Limb (tissue), 2 donors: ENCODE measurements at regions not wholly inside any gene's neighbourhood (a gene's known extent, or its start where the extent isn't known, plus 50 kb on each side); places are given as distances from the start of the nearest gene placed in this dataset.

Source experiments
- DNase-seq, 2 donors: peaks; one replicate each; pipeline ENCODE4 v3.0.0-alpha.2; 2016; ENCODE audit errors: extremely low spot score in 2 of 2

DNA sequence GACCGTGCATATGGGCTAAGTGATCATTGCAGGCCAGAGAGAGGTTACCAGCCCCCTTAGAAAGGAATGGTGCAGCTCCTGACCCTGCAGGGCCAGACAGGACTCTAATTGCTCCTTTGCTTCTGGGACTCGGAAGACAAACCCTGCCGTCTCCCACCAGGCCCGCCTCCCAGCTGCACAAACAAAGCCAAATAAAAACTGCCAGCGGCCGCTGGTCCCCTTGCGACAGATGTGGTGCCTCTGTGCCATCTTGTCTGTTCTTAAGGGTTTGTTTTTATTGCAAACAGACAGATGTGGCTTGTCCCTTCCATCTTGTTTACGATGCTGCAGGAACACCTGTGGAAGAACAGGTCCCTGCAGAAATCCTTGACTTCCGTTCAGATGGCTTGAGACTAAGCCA is 434.4 kb upstream of the TSHZ3 start:
- DNase-seq: no peak

DNA sequence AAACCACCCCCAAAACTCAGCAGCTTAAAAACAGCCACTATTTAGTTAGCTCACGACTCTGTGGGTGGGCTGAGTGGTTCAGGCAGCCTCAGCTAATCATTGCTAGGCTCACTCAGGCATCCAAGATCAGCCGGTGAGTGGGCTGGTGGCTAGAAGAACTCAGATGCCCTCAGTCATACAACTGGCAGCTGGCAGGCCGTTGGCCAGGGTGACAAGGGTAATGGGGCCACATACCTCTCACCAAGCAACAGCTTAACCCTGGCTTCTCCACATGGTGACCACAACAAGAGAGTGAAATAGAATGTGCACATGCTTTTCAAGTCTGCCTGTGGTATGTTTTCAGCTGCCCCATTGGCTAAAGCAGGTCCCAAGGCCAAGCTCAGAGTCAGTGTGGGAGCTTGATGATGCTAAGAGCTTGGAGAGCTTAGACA is 435.4 kb upstream of the TSHZ3 start:
- no peak for DNase-seq

DNA sequence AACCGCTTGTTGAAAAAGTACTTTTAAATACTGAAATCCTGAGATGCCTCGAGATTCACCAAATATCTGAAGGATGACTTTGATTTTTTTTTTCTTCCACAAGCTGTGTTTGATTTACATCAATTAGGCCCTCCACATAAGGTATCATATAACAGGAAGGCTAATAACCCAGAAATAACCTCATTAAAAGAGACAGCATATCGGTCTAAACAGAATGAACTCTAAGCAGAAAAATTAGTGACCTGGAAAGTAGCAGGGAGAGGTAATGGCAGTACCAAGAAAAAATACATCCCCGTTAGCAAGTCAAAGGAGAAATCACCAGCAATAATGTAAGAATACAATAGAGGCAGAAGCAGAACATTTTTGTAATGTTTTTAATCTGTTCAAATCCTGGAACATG is 452.4 kb upstream of the TSHZ3 start:
- no peak for DNase-seq

DNA sequence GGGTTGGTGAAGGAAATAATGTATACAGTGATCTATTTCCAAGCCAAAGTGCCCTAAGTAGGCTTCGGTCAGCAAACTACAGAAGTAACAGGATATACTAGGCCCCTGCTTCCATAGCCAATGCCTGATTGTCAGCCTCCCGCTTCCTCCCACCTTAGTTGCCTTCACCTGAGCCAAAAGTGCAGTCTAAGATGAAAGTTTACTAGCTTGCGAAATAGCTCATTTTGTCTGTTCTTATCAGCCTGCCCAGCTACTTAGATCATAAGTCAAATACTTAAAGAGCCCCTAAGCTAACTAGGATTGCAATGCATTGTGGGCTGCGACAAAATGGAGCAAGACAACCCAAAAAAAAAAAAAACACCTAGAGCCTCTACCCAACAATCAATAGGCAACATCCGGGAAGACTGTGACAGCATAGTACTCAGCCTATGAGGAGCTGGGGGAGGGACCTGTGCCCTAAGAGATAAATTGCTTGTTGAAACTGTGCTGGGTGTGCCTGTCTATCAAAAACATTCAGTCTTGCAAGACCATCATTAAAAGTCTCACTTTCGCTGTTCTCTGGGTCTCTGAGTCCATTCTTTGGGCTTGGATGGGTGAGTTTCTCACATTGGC is 454.7 kb upstream of the TSHZ3 start:
- no peak for DNase-seq

DNA sequence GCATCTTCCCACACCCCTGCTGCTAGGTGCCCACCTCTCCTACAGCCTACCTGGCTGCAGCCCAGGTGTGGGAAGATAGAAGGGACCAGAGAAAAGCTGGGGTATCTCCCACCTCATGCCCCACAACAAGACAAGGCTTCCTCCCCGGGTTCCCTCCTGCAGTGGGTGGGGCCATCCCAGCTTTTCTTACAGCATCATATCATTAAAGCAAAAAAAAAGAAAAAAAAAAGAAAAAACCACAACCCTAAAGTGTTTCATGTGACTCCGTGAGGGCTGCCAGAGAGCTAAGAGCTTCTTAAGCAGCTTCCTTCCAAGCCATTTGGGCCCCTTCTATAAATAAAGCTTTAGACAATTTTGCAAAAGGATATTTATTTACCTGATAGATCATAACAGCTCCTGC is 455.4 kb upstream of the TSHZ3 start:
- no peak for DNase-seq

DNA sequence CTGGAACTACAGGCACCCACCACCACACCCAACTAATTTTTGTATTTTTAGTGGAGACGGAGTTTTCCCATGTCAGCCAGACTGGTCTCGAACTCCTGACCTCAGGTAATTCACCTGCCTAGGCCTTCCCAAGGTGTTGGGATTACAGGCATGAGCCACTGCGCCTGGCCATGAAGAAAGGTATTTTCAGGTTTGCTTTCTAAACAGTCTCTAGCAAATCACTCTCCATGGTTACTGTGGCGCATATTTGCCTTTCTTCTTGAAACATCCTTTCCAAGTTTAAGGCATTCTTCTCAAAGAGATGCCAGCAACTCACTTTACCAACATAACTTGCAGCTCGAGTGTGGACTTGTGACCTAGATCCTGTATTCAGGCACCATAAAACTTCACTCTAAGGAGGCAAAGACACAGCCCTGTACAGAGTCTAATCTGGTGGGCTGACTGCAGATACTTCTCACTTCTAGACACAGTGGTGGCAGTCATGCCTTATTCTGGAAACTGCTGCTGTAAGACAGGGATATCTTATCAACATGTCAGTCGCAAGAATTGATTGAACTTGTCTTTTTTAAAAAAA is 461.4 kb upstream of the TSHZ3 start:
- DNase-seq: no peak

DNA sequence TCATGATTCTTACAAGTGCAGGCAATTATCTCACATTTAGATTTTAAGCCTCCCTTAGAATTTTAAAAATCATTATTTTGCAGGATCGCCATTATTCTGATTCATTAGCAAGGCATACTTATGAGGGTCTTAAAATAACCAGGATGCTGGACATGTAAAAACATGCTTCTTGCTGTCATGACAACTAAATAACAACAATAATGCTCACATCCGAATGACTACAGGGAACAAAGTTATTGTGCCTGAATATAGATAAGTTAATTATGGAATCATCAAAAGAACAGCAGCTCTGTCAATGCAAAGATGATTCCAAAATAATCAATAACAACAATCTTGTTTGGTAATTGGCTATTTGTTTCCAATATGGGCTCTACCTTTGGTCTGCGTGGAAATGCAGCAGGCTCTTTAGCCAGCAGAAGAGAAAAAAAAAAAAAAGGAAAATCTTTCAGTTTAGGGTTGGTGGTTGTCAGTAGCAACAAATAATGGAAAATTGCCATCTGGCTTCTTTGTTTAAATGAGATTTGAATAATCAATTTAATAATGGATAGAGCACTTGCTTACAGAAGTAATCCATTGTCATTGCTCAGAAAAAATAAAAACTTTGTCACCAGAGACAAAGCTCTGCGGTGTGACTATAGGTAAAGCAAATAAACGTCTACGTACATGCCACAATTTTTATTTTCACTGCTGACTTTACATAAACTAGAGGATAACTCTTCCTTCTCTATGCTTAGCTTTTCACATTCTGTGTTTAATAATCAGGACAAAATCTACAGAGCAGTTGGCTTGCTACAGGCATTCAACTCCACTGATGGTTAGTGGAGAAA is 468.9 kb upstream of the TSHZ3 start:
- DNase-seq: peak in 1 of 2 donors; percentile 27

DNA sequence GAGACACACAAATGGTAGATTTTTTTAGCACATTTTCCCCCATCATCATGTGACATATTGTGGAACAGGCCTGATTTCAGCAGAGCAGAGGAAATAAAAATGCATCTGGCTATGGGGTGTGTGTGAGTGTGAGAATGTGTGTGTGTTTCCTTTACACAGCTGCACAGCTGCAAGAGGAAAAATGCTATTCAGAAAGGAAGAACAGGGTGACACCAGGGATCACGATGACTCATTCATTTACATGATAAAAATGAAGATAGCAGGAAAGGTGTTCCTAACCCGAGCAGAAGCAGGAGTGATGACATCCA is 469.5 kb upstream of the TSHZ3 start:
- peak in 1 of 2 donors; percentile 29 for DNase-seq

DNA sequence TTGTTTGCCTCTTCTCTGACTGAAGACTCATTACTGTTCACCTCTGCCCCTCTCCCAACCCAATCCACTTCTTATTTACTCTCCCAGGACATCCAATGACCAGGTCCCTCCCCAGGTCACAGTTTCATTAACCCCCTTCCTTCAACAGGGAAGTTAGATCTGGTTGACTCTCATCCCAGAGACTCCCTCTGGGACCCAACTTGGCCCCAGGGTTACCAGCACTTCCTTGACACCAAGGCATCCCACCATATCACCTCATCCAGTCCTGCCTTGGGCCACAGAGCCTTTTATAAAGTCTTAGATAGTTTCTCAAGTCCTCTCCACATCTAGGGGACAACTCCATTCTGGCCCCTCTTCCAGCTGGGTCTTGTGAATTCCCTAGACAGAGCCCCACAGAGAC is 470.6 kb upstream of the TSHZ3 start:
- DNase-seq: no peak

DNA sequence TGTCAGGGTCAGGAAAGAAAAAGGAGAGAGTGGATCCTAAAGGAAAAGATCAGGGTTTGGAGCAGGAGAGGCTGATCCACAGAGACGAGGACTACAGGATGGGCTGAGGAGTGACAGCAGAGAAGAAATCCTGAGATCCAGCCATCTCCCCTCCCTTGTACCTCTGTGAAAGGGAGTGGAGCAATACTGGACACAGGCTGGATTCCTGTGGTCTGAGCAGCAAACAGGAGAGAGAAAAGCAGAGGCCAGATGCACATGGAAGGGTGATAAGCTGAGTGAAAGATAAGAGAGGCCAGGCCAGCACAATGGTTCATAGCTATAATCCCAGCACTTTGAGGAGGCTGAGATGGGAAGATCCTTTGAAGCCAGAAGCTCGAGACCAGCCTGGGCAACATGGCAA is 472.1 kb upstream of the TSHZ3 start:
- no peak for DNase-seq

DNA sequence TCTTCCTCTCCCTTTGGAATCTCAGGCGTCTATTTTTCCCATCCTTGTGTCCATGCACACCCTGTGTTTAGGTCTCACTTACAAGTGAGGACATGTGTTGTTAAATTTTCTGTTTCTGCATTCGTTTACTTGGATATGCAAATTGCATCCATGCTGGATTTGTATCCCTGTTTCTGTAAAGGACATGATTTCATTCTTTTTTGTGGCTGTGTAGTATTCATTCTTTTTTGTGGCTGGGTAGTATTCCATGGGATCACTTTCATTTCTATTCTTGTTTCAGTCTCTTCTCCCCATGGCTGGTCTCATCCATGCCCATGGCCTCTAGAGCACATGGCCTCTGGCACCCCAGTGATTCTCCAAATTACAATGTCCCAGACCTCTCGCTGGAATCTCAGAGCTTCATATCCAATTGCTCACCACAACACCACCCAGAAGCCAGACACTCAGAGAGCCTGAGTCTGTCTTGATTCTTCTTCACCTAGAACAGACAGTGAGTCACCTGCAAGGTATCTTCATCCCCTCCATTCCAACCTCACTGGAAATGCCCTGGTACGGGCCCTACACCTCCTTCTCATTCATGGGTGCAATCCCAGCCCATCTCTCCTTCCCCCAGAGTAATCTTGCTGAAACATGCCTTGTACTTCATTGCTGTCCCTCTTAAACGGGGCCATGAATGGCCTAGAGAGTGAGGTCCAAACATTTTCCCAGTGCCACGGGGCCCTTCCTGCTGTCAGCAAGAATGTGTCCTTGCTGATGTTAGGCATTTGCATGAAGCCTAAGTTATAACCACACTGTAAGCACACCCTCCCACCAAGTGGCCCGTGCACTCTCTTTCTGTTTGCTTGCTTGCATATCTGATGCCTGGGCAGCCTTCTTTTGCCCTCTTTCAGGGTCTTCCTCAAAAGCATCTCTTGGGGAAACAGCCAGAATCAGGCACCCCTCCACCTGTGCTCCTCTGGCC is 476.2 kb upstream of the TSHZ3 start:
- no peak for DNase-seq

DNA sequence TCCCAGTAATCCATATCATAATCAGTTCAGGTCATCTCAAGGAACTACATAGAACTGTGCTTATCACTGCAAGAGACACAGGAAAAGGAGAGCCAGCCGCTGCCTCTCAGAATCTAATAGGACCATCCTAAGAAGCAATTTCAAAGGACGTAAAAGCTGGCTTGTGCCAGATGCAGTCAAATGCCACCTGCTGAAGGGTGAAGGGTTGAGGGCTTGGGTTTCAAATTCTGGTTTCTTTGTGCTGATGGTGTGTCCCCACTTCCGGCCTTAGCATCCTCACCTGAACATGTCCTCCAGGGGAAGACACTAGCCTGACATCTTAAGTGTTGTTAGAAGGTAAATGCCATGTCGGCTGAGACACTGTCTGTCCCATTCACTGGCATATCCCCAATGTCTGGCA is 477.1 kb upstream of the TSHZ3 start:
- DNase-seq: no peak

DNA sequence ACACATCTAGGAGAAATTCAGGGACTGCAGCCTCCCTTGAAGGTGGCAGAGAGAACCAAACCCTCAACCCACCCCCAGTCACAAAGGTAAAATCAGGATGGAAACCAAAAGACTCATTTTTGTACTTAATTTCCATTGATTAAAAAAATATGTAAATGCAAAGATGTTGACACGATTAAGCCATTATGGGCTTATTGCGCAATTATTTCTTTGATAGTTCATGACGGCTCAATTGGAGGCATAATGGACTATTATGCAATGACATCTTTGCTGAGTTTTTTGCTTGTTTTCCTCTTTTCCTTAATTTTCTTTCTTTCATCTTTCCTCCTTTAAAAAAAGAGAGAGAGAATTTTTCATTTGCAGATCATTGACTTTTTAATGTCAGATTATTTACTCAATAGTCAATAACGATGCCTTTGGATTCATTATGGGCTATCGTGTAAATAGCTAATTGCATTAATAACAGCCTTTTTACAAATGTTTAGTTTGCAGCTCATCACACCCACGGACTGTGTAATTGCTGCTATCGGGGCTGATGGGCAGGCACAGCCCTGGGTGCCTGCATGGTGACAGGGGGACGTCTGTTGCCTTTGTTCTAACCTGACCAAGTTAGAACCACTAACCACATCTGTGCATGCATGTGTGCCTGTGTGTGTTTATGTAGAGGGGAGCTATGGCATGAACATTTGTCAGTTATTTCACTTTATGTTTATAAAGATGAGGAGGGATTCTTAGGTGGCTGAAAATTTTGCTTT is 482.4 kb upstream of the TSHZ3 start:
- no peak for DNase-seq

DNA sequence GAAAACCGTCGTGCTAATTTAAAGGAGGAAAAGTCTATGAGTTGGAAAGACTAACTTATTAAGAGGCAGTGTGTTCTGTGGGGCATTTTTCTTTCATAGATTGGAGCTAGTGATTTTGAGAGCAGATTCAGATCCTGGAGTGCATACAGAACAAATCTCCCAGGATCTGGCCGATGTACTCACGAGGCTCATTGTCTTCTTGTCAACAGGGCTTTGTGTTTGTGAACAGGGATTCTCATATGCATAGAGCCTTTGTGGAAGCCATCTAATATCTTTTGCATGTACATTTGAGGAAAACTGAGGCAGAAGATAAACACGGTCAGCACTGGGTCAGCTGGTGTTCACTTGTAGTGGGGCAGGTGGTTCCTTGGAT is 482.9 kb upstream of the TSHZ3 start:
- DNase-seq: no peak

DNA sequence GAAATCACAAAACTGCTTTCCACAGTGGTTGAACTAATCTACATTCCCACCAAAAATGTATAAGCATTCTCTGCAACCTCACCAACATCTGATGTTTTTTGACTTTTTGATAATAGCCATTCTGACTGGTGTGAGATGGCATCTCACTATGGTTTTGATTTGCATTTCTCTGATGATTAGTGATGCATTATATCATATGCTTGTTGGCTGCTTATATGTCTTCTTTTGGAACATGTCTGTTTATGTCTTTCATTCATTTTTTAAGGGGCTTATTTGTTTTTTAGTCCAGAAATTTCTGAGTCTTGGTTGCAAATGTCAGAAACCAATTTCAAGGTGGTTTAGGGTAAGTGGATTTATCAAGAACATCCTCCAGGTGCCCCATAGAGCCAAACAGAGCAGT is 484.8 kb upstream of the TSHZ3 start:
- no peak for DNase-seq

DNA sequence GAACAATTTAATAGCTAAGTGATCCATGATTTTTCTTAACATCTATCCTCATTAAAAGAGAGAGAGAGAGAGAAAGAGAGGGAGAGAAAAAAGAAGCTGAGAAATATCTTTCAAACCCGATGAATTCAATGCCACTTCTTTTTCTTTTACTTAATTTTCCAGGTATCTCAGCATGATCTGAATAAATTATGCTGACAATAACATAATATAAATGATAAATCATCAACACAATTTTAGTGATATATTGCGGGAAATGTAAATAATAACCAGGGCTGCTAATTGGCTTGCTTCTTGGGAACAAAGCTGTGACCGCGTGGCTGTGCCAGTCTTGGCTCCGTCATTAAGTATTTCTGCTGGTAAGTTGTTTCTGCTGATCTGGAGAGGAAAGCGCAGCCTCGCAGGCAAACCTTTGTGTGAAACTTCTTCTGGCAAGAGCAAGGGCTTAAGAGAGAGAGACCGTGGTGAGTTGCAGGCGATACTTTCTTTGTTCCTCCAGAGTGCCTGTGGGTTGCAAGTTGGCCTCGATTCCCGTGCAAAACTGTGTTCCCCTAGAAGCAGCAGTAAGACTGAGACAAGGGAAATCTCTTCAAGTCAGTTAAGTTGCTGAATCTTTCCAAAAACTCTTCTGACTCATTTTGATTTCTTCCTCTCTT is 489.1 kb upstream of the TSHZ3 start:
- no peak for DNase-seq

DNA sequence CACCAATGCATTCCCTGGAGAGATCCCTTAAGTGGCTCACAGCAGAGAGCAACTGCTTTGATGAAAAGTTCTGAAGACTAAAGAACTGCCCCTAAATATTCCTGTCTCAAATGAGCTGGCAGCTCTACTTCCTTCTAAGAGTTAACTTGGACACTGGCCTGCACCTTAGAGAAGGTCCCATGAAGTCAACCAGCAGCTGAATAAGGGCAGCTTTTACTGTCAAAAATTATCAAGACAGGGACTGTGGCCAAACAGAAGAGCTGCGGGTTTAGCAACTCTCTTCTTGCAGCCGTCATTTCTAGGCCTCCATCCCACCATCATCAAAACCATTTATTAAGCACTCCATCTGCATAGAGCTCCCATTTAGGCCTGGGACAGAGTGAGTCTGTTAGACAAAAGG is 491.1 kb upstream of the TSHZ3 start:
- DNase-seq: no peak

DNA sequence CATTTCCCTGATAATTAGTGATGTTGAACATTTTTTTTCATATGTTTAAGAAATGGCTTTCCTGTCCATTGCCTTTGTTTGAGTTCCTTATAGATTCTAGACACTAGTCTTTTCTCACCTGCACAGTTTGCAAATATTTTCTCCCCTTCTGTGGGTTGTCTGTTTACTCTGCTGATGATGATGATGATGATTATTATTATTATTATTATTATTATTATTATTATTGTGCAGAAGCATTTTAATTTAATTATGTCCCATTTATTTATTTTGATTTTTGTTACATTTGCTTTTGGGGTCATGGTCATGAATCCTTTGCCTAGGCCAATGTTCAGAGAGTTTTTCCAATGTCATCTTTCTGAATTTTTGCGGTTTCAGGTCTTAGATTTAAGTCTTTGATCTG is 492.5 kb upstream of the TSHZ3 start:
- DNase-seq: no peak

DNA sequence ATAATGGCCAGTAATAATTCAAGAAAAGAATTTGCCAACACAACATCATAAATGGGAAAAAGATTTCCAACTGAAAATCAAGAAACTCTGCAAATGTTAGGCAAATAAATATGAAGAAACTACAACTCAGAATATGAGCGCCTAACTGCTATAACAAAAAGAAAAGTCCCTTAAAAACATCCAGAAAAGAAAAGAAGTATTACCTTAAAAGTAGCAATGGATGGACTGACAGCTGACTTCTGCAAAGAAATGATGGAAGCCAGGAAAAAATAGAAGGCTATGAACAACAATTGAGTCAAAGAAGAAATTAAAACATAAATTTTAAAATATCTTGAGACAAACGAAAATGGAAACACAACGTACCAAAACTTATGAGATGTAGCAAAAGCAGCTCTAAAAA is 482.3 kb upstream of the ZNF507 start:
- no peak for DNase-seq

DNA sequence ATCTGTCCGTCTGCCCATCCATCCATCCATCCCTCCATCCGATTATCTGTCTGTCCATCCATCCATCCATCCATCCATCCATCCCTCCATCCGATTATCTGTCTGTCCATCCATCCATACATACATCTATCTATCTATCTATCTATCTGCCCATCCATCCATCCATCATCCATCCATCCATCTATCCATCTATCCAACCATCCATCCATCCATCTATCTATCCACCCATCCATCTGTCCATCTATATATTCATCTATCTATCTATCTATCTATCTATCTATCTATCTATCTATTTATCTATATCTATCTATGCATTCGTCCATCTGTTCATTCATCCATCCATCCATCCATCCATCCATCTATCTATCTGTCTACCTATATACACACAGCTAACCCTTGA is 471.1 kb upstream of the ZNF507 start:
- DNase-seq: no peak

DNA sequence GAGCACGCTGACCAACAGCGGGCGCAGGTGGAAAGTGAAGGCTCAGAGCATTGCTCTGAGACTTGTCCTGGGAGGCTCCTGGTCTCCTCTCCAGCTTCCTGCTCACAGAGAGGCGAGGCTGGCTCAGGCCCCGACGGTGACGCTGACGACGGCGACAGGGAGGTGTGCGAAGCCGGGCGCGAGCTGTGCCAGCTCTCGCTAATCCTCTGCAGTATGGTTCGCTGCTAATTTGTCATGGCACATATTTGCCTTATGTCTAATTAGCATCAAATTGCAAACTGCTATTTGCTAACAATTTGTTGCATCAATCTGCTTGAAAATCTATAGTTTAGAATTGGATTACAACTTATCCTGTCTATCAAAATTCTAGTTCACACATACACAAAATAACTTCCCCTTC is 469.8 kb upstream of the ZNF507 start:
- no peak for DNase-seq
